ENCODE measurements at regions not wholly inside any gene's neighbourhood (a gene's known extent, or its start where the extent isn't known, plus 50 kb on each side); places are given as distances from the start of the nearest gene placed in this dataset.

DNA sequence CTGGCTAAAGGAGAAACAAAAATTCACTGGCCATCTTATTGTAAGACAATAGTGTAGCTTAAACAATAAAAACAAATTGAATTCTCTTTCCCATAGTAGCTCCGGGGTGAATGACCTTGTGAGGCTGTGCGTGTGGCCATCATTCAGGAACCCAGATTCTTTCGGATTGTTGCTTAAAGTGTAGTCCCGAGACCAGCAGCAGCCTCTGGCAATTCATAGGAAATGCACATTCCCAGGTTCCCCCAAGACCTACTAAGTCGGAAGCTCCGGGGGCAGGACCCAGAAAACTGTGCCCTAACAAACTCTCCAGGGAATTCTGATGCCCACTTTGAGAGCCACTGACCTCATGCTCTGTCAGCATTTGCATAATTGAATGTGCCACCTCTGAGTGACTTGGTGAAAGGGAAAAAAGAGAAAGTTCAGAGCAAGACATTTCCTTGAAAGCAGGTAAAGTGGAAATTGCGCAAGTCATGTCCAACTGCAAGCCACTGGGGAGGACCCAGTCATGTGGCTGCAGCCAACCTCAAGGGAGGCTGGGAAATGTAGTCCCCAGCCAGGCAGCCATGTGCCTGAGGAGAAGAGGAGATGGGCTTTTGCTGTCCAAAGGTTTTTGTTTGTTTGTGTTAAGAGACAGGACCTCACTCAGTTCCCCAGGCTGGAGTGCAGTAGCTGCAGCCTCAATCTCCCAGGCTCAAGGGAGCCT, 50.7 kb upstream of the PNMA8B start:
- DNase-seq = peak in 1 of 2 donors; percentile 33

GRCh38 chr19:46550684-46551083, 50.4 kb upstream of the CALM3 start:
- no peak for DNase-seq

- DNase-seq = no peak
Observed at GRCh38 chr19:46551164-46551563, 50.0 kb upstream of the CALM3 start.
